ENCODE measurements at regions not wholly inside any gene's neighbourhood (a gene's known extent, or its start where the extent isn't known, plus 50 kb on each side); places are given as distances from the start of the nearest gene placed in this dataset.

DNA sequence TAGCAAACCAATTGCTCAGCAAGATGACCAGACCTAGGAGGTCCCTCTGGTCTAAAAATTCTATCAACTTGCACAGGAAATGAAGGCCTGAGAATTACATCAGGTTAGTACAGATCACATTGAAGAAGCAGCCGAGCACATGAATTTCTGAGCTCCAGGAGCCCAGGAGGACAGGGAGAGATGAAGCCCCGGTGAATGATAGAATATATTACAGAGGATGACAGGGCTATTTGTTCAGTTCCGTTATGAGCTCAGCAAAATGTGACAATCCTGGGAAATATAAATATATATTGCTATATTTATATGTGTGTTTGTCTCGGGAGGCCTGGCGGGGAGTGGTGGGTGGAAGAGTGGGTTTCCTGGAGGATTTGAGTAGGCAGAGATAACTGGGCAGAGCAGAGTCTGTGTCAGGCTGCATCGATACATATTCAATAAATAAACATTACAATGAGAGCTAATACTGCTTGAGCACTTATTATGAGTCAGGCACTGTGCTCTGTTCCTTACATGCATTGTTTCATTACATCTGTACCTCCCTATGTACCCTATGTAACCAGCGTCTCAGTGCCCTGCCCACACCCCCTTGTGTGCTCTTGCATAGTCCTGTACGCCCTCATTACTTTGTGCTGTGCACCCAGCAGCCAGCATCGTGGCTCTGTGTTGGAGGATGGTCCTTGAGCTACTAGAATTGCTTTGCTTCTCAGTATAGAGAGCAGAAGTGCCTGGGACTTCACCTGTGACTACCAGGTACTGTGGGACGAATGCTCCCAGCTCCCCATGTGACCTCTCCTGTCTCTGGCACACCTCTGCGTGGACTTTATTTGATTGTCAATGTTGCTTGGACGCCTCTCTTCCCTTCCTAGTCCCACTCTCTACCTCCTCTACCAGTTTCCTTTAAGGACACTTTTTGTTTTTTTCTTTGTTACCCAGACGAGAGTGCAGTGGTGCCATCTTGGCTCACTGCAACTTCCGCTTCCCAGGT is 58.1 kb upstream of the KLF9 start:
- ATAC-seq (ENCODE audit: low read depth) (no peak), DNase-seq (ENCODE audit: low spot score) (no peak)
- TF ChIP-seq, protein P1, sequence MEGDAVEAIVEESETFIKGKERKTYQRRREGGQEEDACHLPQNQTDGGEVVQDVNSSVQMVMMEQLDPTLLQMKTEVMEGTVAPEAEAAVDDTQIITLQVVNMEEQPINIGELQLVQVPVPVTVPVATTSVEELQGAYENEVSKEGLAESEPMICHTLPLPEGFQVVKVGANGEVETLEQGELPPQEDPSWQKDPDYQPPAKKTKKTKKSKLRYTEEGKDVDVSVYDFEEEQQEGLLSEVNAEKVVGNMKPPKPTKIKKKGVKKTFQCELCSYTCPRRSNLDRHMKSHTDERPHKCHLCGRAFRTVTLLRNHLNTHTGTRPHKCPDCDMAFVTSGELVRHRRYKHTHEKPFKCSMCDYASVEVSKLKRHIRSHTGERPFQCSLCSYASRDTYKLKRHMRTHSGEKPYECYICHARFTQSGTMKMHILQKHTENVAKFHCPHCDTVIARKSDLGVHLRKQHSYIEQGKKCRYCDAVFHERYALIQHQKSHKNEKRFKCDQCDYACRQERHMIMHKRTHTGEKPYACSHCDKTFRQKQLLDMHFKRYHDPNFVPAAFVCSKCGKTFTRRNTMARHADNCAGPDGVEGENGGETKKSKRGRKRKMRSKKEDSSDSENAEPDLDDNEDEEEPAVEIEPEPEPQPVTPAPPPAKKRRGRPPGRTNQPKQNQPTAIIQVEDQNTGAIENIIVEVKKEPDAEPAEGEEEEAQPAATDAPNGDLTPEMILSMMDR (IDR thresholded peaks at IDR 0.05; ENCODE audit: poor library complexity, severe bottlenecking), result no peak
- Histone ChIP-seq H3K27ac (ENCODE audit: poor library complexity, severe bottlenecking) (no peak overlapping the region), H3K4me3 (ENCODE audit: severe bottlenecking) (no peak overlapping the region), H3K36me3 (ENCODE audit: low read depth) (no peaks in the 10 kb centered on the region), H3K4me1 (ENCODE audit: insufficient read depth, poor library complexity, severe bottlenecking) (peaks cover 8% of the 10 kb centered on the region), H3K27me3 (ENCODE audit: insufficient read depth, poor library complexity, severe bottlenecking) (no peaks in the 10 kb centered on the region), H3K9me3 (ENCODE audit: severe bottlenecking) (no peaks in the 10 kb centered on the region)

DNA sequence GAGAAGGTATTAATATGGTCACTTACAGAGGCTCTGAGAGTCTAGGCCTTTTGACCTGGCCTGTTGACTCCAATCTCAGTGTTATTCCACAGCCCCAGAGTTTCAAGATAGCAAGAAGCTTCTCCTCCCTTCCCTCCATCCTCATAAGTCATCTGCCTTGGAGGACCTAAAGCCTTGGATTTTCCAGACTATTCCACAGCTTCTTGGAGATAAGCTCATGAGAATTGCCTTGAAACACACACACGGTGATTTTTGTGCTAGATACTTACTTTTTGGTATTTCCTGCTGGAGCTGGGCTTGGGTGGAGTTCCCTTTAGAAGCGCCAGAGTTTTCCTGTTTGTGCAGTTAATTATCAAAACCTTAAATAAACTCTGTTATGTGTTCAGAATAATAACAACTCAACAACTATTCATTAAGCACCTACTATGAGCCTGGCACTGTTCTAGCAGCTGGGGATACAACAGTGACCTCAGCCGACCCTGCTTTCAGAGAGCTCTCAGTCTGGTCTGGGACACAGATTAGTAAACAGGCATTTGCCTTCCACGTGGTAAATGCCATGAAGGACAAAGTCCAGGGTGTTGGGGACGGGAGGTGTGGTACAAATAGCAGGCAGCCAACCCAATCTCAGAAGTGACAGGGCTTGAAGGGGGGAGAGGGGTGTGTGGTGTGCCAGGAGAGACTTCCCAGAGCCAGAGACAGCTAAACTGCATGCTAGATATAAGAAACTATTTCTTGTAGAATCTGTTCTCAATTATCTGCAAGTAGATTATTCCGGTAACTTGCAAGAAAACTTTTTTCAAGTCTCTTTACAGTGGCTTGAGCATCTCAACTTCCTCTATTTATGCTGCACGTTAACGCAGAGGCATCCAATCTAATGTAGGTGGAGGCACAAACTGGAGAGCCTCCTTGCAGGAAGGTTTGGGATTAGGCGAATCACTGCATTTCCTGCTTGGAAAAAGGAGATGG is 55.9 kb upstream of the KLF9 start:
- no peaks in the 10 kb centered on the region for H3K9me3 ChIP-seq (ENCODE audit: severe bottlenecking)
- no peak for DNase-seq (ENCODE audit: low spot score)

DNA sequence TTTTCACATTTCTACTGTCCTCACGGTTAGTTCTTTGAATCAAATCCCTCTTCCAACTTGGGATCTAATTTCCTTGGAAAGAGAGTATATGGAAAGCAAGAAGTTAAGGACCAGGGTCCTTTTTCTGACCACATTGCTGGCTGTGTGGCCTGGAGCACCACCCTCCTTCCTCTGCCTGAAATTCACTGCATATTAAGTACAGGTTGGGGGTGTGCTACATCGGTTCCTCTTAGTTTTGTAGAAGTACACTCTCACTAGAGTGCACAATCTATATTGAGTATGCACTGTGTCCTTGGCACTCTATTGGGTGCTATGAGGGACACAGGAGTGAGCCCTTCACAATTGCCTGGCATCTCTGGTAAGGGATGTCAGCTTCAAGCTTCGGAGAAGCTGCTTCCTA is 53.8 kb upstream of the KLF9 start:
- Histone ChIP-seq H3K36me3 (ENCODE audit: low read depth) (no peaks in the 10 kb centered on the region), H3K9me3 (ENCODE audit: severe bottlenecking) (no peaks in the 10 kb centered on the region), H3K27ac (ENCODE audit: poor library complexity, severe bottlenecking) (no peak overlapping the region), H3K4me1 (ENCODE audit: insufficient read depth, poor library complexity, severe bottlenecking) (peaks cover 12% of the 10 kb centered on the region), H3K4me3 (ENCODE audit: severe bottlenecking) (no peak overlapping the region), H3K27me3 (ENCODE audit: insufficient read depth, poor library complexity, severe bottlenecking) (no peaks in the 10 kb centered on the region)
- no peak for DNase-seq (ENCODE audit: low spot score)
- no peak for ATAC-seq (ENCODE audit: low read depth)
- TF ChIP-seq, protein P1 (IDR thresholded peaks at IDR 0.05; ENCODE audit: poor library complexity, severe bottlenecking), result no peak

More for the DNA sequence above, 55.9 kb upstream of the KLF9 start:
- ATAC-seq (ENCODE audit: low read depth), result no peak
- no peak overlapping the region for H3K27ac ChIP-seq (ENCODE audit: poor library complexity, severe bottlenecking)
- no peaks in the 10 kb centered on the region for H3K27me3 ChIP-seq (ENCODE audit: insufficient read depth, poor library complexity, severe bottlenecking)
- no peak overlapping the region for H3K4me3 ChIP-seq (ENCODE audit: severe bottlenecking)
- H3K36me3 ChIP-seq (ENCODE audit: low read depth), result no peaks in the 10 kb centered on the region
- TF ChIP-seq, protein P1 (IDR thresholded peaks at IDR 0.05; ENCODE audit: poor library complexity, severe bottlenecking), result no peak
- peaks cover 15% of the 10 kb centered on the region for H3K4me1 ChIP-seq (ENCODE audit: insufficient read depth, poor library complexity, severe bottlenecking)

DNA sequence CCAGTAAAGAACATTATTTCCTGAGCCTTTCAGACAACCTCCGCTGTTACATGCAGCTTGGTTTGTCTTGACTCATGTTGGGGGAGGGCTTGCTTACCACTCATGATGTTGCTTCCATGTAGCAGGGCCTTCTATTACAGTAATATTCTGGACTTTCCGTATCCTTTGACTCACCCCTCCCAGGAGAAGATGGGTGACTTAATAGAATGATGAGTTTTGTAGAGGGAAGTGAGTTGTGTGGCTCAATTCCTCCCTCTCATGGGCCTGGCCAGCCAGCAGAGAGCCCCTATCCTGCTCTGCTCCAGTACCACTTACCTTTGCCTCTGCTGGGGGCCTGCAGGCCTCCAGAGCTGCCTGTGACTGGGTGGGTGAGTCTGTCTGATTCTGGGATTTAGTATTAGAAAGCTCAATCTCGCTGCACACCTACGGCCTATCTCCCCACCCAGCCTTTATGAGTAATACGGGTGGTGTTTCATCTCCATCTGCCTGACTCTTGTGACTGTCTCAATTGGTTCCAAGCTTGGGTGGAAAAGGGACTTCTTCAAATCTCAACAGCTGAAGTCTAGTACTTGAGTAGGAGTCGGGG is 52.6 kb upstream of the KLF9 start:
- Histone ChIP-seq H3K27ac (ENCODE audit: poor library complexity, severe bottlenecking) (peak overlapping the region; percentile 5), H3K4me1 (ENCODE audit: insufficient read depth, poor library complexity, severe bottlenecking) (peaks cover 12% of the 10 kb centered on the region), H3K9me3 (ENCODE audit: severe bottlenecking) (no peaks in the 10 kb centered on the region), H3K36me3 (ENCODE audit: low read depth) (no peaks in the 10 kb centered on the region), H3K27me3 (ENCODE audit: insufficient read depth, poor library complexity, severe bottlenecking) (no peaks in the 10 kb centered on the region), H3K4me3 (ENCODE audit: severe bottlenecking) (no peak overlapping the region)
- no peak for DNase-seq (ENCODE audit: low spot score)
- TF ChIP-seq, protein P1 (IDR thresholded peaks at IDR 0.05; ENCODE audit: poor library complexity, severe bottlenecking), result no peak
- ATAC-seq (ENCODE audit: low read depth), result peak; percentile 84

All from RWPE2 (cell line).